Mucosa of gallbladder (tissue), 1 donor: ENCODE measurements at regions not wholly inside any gene's neighbourhood (a gene's known extent, or its start where the extent isn't known, plus 50 kb on each side); places are given as distances from the start of the nearest gene placed in this dataset.
"Not testable (repeated sequence)": the region's sequence is repeated elsewhere in the genome, so short reads cannot be mapped to it uniquely, and the experiment has no call there.

Experiments used
- DNase-seq: peaks from one replicate; pipeline ENCODE4 v3.0.0-alpha.2; 2020; ENCODE audit warnings: low spot score
- donor health status: DM: no; HTN: no; CAD: no.

DNA sequence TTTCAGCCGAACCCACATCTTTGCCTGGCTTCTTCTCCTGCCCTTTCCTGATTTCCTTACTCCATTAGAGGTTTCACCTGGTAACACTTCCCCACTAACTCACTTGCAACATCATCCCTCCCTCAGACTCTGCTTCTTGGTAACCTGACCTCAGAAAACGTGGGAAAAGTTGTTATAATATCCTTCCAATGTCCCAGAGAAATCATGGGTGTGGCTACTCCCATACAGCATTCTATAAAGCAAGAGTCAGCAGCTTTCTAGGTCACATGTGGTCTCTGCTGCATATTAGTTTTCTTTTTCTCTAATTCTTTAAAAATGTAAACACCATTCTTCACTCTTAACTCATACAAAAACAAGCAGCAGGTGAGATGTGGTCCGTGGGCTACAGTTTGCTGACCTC lies 283.1 kb upstream of the MAOA start:
- DNase-seq = no peak

DNA sequence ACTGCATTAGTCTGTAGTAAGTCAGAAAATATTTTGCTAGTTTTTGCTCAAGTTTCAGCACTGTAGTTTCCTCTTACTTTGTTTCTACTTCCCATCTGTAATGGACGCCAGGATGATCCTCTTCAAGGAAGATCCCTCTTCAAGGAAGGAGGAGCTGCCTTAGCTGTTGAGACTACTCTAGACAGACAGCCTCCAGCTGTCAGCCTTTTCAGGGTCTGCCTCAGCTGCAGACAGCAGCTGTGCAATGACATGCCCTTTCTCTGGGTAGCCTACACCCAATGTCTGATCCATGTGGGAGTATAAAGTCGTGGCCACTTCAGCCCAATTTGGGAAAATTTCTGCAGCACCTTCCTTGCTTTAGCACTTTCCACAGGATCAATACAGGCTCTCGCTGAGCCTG lies 281.0 kb upstream of the MAOA start:
- DNase-seq = no peak

DNA sequence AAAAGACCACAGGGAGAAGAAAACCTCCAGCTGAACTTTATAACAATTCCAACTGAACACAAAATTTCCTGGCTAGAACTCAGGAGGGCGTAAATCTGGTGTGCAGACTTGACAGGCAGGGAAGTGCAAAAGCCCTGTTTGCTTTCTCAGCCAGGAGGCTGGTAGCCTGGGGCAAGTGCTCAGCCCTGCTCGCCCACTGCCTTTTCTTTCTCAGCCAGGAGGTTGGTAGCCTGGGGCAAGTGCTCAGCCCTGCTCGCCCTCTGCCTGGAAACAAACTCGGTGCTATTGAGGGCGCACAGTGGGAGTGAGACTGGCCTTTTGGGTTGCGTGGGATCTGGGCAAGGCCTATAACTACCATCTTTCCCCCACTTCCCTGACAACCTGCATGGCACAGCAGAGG lies 275.4 kb upstream of the MAOA start:
- no peak for DNase-seq

DNA sequence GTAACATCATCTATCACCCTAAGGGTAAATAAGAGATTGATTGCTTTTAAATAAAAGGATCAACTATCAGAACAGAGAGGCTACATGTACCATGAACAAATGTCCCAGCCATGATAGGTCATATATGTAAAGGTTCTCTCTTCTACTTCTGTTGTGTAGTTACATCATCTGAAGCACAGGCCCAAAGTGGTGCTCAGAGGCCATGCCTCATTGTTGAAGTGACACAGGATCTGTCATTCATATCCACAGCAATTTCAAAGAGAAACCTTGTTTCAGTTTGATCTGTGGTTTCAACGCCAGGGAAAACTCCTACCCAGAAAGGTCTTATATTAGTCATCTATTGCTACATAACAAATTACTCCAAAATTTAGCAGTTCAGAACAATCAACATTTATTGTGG lies 269.2 kb upstream of the MAOA start:
- DNase-seq = no peak

DNA sequence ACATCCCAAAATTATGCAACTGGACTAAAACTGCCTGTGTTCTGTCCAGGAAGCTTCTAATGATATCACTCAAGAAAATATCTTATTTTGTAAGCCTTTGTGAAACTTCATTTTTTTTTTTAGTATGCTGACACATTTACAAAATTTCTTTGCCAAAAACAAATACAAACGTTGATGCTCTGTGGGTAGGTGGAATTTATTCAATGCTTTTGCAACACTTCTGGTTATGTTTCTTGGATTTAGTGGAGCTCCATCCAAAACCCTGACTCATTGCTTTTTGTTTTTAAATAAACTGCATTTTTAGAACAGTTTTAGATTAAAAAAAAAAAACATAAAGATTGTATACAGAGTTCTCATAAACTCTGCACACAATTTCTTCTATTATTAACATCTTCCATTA lies 250.9 kb upstream of the MAOA start:
- DNase-seq = no peak

DNA sequence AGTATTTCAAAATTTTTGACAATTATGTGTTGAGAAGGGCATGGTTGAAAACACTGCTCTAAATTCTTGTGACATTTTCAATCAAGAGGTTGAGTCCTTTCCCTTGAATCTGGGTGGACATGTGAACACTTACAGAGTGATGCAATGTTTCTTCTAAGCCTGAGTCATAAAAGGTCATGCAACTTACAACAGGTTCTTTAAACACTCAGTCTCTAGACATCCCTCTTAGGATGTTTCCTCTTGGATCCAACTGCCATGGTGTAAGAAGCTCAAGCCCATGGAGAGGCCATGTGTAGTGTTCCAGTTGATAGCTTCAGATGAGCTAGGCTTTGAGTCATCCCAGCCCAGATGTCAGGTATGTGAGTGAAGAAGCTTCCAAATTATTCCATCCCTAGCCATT lies 232.2 kb upstream of the MAOA start:
- DNase-seq = no peak

DNA sequence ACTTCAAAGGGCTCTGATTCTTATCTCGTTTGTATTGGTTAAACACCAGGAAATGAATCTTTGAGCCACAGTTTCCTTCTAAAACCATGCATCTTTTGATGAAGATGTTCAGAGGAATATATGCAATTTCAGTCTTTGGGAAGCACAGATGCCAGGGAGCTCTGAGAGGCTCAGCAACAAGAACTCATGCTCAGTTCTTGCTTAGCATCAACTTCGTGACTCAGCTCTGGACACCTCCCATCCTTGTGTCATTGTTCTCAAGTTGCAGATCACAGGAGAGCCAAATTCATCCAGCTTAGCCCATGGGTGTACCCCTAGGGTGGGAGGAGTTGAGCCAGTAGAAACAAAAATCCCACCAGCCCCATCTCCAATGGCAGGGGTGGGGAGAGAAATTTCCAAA lies 219.6 kb upstream of the MAOA start:
- DNase-seq = no peak

DNA sequence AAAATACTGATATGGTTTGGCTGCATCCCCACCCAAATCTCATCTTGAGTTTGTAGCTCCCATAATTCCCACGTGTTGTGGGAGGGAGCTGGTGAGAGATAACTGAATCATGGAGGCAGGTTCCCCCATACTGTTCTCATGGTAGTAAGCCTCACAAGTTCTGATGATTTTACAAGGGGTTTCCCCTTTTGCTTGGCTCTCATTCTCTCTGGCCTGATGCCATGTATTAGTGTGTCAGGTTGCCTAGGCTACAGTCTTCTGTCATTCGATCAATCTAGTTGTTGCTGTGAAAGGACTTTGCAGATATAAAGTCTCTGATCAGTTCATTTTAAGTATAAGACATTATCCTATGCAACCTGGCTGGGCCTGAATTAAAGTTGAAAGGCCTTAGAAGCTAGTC lies 209.3 kb upstream of the MAOA start:
- DNase-seq = no peak

DNA sequence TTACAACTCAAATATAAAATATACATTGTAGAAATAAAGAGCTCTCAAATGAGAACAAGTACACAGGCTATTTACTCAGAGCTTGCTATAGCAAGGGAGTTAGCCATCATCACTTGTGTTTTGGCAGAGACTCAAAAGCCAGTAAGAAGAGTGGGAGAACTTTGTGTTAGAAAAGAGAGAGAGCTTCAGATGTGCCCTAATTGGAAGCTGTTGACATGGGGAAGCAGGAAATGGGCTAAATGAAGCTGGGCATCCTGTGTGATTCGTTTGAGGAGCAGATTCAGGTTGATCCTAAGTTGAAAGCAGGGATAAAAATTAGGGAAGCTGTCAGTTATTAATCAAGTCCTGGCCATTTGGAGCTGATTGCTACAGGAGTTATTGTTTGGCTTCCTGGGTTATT lies 207.4 kb upstream of the MAOA start:
- no peak for DNase-seq

DNA sequence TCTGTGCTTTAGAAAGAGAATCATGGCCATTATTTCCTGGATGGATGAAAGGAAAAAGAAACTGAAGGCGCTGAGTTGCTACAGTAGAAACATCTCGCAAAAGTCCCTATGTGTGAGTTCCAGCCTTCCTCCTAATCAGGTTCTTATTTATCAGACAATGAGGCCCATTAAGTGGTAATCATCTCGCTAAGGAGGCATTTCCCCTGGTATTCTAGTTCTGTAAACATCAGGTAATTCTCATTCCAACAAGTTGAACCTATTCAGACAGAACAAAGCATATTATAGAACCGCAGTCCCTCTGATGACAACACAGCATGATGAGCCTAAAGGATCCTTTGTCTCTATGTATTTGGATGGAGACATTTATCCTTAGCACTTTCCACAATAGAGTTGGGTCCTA lies 205.7 kb upstream of the MAOA start:
- DNase-seq = no peak

DNA sequence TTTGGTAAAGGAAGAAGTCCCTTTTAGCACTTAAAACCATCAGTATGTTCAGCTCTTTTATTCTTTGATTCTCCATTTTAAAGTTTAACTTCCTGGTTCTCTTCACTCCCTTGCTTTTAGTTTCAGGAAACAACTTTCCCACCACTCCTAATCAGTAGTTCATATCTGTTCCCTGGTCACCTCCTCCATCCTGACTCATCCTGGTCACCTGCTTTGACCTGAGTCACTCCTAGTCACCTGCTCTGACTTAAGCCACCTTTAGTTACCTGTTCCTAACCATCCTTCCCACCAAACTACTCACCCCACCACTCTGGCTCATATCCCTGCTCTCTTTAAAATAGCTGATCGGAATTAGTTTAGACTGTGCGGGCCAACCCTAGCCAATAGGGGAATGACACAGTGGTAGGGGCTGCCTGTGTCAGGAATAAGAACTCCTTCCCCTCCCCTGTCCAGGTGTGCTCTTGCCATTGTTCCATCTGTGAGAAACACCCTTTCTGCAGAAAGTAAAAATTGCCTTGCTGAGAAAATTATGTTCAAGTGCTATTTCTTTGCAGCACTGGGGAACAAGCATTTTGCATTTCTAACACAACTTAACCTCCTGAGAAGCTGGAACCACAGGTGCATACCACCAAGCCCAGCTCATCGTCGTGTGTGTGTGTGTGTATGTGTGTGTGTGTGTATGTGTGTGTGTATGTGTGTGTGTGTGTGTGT lies 204.0 kb upstream of the MAOA start:
- DNase-seq = not testable (repeated sequence)

DNA sequence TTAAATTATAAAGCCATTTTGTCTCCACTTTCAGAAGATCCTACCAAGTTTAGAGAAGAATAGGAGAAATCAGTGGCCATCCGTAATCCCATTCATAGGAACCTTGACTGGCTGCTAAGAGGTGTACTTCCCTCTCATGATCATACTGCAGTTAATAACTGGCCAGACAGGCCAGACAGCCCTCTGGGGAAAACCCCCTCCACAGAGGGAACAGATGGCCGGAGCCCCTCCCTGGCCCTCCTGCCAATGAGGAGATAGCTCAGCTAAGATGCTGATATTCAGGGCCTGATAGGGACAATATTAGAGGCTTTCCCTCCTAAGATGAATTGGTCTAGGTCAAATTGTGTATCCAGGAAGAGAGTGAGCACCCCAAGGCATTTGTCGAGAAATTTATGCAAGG lies 200.0 kb upstream of the MAOA start:
- DNase-seq = no peak

DNA sequence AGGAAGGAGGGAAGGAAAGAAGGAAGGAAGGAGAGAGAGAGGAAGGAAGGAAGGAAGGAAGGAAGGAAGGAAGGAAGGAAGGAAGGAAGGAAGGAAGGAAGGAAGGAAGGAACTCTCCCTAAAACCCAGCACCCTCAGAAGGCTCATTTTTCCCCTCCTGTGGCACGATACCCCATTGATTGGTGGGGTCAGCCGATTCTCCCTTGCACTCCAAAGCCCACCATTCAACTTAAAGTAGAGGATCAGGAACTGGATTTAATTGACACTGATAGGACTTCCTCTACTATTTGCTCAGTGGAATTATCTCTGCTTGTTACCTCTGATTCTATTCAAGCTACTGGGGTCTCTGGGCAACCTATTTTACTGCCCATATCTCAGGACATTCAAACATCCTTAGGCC lies 199.2 kb upstream of the MAOA start:
- DNase-seq = no peak

DNA sequence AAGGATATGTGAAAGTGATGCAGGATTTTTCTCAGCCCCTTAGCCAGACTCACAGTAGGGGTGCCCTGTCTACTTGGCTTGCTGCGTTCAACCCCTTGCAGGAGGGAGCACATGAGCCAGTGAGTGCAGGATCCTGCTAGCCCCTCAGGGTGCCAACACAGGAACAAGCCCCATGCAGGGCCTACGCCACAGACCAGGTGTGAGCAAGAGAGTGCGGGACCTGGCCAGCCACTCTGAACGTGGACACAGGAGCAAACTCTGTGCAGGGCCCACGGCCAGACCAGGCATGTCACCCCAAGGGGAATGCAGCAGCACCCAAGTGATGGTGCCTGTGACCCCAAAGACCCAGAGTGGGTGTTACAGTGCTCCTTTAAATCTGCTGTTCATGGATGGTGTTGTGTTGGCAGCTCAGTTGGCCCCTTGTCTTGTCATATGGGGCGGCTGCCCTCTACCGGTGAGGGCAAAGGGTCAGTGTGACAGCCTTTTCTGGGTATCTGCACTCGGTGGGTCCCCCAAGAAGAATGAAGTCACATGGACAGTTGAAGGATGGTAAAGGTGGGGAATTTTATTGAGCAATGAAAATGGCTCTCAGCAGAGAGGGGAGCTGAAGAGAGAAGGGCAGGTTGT lies 188.4 kb upstream of the MAOA start:
- DNase-seq = no peak

DNA sequence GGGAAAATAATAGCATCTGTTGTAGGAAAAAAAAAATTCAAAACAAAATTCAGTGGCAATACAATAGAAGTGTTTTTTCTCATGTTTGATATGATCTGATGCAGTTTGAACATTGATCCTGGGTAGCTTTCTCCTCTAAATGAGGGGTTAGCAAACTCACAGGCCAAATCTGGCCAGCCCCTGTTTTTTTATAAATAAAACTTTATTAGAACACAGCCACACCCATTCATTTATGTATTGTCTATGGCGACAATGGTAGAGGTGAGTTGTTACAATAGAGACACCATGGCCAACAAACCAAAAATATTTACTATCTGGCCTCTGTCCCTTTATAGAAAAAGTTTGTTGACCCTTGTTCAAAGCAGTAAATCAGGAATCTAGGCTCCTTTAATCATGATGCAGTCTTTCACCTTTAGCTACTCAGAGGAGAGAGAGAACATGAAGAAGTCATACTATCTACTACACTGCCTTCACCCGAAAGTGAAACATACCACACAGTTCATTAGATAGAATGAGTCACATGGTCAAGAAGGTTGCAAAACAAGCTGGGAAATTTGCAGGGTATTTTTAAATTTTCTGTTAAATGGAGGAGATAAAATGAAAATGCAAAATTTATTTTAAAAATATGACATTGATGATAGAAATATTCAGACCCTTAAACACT lies 186.6 kb upstream of the MAOA start:
- no peak for DNase-seq

DNA sequence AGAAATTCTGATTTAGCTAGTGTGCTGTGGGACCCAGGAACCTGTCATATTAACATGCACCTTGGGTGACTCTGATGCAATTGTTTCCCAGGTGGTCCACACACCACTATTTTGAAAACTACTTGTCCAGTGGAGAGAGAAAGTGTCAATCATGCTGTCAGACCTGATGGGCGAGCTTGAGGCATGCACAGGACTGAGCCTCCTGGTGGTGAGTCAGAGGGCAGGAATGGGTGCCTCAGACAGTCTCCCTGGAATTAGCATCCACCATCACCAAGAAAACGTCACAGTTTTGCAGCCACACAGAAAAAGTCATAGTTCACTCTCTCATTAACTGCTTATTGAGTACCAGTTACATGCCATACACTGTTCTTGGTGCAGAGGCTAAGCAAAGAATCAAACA lies 181.8 kb upstream of the MAOA start:
- DNase-seq = no peak

DNA sequence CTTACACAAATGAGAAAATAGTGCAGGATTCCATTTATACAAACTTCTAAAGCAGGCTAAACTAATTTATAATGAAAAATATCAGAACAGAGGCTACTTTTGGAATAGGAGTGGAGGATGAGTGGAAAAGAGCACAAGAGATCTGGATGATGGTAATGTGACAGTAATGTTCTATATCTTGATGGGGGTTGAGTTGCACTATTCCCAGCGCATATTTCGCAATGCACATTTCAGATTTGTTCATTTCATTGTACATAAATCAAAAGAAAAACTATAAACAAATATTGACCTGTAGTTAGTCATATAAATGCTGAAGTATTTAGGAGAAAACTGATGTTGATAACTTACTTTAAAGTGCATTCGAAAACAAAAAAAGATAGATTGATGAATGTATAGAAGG lies 177.0 kb upstream of the MAOA start:
- no peak for DNase-seq

DNA sequence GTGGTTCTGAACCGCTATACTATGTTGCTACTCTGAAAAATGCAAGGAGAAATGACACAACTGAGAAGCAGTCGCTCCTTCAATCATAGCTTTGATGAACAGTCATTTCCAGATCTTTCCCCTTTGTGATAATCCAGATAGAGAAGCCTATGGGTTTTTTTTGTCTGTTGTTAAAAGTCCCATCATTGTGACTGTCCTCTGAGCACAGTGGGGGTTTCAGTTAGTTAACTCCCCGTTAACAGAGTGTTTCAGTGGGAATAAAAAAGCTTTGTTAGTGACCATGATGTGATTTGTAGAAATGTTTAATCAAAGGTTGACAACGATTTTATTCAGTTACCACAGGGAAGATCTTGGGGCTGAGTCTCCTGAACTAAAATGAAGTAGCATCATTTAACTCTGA lies 176.2 kb upstream of the MAOA start:
- DNase-seq = no peak

DNA sequence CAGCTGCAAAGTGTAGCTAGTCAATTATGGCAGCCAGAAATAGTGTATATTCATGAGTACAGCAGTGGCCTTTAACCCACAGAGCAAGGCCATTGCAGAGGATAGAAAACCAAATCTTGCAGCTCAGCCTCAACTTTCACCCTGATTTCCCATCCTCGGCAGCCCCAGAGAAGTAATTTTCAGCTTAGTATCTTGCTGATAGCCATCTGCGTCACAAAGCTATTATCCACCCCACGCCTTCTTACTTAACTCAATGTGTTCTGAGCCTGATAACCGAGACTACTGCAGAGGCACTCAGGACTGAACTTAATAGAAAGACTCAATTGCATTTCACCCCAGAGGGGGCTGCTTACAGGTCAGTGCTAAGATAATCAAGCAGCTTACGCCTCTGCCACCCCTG lies 174.5 kb upstream of the MAOA start:
- no peak for DNase-seq

DNA sequence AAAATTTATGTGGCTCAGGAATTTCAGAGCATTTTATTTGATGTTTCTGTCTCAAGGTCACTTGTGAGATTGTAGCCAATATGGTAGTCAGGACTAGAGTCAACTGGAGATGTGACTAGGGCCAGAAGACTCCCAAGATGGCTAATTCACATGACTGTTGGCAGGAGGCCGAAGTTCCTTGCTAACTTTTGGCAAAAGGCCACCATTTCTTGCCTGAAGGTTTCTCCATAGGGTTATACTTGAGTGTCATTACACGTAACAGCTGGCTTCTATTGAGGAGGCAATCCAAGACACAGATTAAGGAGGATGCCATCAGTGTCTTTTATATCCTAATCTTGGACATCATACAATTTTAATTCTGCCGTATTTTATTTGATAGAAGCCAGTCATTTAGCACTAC lies 162.3 kb upstream of the MAOA start:
- DNase-seq = no peak

DNA sequence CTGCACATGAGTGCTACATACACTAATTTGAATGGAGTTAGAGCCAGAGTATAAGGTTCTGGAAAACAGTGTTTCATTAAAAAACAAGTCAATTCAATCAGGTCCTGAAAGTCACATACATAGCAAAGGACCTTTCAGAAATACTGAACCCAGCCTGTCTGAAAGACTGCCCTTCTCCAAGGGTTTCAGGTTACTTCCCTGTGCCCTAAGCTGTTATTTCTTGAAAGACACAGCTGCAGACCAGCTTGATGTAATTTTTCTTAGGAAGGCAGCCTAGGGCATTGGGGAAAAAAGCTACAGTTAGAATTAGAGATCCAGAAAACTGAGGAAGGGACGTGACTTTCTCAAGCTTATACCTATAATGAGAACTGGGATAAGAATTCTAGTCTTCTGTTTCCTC lies 155.9 kb upstream of the MAOA start:
- no peak for DNase-seq

DNA sequence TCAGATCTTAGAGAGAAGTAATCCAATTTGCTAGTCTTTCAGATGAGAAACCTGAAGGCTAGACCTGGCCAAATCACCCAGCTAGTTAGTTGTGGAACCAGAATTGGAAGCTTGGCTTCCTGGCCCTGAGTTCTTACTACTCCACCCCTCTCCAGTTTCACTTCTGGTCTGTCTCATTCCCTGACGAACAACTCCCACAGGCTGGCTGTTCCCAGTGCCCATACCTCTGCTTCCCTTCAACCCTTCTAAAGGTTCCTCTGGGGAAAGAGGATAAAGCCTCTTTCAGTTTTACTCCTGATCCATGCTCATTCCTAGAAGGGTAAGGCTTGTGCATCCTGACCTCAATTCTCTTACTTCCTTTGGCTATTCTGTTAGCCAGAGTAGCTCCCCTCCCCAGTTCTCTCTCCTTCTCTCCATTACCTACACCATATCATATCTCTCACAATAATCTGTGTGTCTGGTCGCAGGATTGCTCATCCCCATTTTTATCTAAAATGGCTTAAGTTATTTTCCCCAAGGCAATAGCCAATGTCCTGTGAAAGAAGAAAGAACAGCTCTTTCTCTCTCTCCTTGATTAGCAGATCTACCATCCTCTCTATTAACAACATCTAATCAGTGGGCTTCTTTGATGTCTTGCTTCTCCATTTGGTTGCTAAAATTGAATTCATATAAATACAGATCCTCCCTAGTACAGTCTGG lies 155.0 kb upstream of the MAOA start:
- DNase-seq = no peak

DNA sequence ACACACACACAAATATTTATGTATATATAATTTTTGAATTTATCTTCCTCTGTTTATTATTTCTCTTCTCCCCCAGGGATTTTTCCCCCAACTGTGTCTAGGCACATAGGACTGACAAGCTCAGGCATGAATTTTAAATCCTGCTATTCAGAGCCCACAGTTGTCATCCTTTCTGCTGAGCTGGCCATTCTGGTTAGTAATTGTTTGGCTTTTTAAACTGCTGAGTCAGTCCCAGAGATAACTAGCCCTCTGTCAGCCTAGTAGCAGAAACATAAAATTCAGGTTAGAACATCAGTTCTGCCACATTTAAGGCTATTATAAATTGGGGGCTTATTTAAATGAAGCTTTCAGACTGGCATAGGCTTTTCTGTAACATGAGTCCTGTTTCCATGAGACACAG lies 151.7 kb upstream of the MAOA start:
- no peak for DNase-seq
